Neural cell (in vitro differentiated cells): ENCODE measurements at regions not wholly inside any gene's neighbourhood (a gene's known extent, or its start where the extent isn't known, plus 50 kb on each side); places are given as distances from the start of the nearest gene placed in this dataset.

Experiments
- EP300 ChIP-seq: fragments of 450-650 bp; conservative IDR thresholded peaks from 2 replicates; pipeline ENCODE4 v1.6.1; 2014; ENCODE audit warnings: antibody characterized with exemption, mild to moderate bottlenecking, moderate library complexity; ENCODE audit not compliant: poor library complexity, severe bottlenecking
- POLR2AphosphoS5 ChIP-seq: IDR thresholded peaks from 2 replicates; pipeline ENCODE4 v1.6.1; 2012
- TF ChIP-seq, protein P1 (sequence below): fragments of 450-650 bp; IDR thresholded peaks from 2 replicates; pipeline ENCODE4 v1.5.1; 2014; ENCODE audit warnings: antibody characterized with exemption, mild to moderate bottlenecking, moderate library complexity; ENCODE audit not compliant: poor library complexity, severe bottlenecking
- TF ChIP-seq, protein P2 (sequence below): IDR thresholded peaks from 2 replicates; pipeline ENCODE4 v1.6.1; 2012; ENCODE audit warnings: borderline replicate concordance

DNA sequence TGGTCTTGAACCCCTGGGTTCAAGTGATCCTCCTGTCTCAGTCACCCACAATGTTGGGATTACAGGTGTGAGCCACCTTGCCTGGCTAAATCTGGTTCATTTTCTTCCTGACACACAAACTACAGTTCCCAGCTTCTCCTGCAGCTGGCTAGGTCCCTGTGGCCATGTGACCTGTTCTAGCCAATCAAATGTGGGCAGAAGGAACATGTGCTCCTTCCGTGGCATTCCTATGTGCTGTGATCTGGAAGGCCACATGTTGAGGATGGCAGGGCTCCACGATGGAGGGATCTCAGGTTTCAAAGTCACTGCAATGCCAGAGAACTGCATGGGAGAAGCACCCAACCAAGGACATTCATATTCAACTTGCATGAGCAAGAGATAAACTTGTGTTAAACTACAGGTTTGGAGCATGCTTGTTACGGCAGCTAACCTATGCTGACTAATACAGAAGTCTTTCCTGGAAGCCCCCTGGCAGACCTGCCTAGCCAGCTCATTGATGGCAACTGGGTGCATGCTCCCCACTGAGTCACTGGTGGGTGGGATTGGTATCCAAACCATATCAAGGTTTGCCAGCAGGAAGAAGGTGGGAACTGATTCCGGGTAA, 86.0 kb downstream of the RPS6KA4 start:
- TF ChIP-seq POLR2AphosphoS5 (no peak), EP300 (no peak)
- TF ChIP-seq, protein P1, sequence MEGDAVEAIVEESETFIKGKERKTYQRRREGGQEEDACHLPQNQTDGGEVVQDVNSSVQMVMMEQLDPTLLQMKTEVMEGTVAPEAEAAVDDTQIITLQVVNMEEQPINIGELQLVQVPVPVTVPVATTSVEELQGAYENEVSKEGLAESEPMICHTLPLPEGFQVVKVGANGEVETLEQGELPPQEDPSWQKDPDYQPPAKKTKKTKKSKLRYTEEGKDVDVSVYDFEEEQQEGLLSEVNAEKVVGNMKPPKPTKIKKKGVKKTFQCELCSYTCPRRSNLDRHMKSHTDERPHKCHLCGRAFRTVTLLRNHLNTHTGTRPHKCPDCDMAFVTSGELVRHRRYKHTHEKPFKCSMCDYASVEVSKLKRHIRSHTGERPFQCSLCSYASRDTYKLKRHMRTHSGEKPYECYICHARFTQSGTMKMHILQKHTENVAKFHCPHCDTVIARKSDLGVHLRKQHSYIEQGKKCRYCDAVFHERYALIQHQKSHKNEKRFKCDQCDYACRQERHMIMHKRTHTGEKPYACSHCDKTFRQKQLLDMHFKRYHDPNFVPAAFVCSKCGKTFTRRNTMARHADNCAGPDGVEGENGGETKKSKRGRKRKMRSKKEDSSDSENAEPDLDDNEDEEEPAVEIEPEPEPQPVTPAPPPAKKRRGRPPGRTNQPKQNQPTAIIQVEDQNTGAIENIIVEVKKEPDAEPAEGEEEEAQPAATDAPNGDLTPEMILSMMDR: no peak
- TF ChIP-seq, protein P2, sequence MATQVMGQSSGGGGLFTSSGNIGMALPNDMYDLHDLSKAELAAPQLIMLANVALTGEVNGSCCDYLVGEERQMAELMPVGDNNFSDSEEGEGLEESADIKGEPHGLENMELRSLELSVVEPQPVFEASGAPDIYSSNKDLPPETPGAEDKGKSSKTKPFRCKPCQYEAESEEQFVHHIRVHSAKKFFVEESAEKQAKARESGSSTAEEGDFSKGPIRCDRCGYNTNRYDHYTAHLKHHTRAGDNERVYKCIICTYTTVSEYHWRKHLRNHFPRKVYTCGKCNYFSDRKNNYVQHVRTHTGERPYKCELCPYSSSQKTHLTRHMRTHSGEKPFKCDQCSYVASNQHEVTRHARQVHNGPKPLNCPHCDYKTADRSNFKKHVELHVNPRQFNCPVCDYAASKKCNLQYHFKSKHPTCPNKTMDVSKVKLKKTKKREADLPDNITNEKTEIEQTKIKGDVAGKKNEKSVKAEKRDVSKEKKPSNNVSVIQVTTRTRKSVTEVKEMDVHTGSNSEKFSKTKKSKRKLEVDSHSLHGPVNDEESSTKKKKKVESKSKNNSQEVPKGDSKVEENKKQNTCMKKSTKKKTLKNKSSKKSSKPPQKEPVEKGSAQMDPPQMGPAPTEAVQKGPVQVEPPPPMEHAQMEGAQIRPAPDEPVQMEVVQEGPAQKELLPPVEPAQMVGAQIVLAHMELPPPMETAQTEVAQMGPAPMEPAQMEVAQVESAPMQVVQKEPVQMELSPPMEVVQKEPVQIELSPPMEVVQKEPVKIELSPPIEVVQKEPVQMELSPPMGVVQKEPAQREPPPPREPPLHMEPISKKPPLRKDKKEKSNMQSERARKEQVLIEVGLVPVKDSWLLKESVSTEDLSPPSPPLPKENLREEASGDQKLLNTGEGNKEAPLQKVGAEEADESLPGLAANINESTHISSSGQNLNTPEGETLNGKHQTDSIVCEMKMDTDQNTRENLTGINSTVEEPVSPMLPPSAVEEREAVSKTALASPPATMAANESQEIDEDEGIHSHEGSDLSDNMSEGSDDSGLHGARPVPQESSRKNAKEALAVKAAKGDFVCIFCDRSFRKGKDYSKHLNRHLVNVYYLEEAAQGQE: no peak
